HG03025 (cell line): ENCODE measurements at regions not wholly inside any gene's neighbourhood (a gene's known extent, or its start where the extent isn't known, plus 50 kb on each side); places are given as distances from the start of the nearest gene placed in this dataset.

Experiments used
- ATAC-seq: cut with Tn5 transposase; IDR thresholded peaks from one replicate; pipeline ENCODE4 v1.9.1; 2021; ENCODE audit warnings: mild to moderate bottlenecking, moderate library complexity; ENCODE audit not compliant: unreplicated experiment, low FRiP score

DNA sequence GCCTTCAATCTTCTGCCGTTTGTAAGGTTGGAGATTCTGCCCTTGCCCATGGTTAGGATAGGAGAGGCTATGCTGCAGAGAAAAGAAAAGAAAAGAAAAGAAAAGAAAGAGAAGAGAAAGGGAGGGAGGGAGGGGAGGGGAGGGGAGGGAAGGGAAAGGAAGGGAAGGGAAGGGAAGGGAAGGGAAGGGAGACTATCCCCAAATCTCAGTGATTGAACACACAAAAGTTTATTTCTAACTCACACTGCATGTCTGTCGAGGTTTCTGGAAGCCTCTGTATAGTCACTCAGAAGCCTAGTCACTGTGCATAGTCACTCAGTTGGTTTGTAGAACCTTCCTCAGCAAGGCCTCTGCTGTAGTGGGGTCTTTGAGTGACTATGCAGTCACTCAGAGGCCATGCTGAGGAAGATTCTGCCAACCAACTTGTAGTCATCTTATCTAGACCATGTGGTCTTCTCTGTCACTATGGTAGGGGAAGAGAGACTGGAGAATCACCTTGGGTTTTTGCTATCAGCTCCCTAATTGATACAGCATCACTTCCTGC lies 52.3 kb upstream of the ABCC9 start:
- ATAC-seq, result no peak

- ATAC-seq, result peak; percentile 89
These were observed 51.6 kb upstream of the ABCC9 start for GRCh38 chr12:21992823-21993222.

- ATAC-seq, result no peak
These were observed 50.3 kb upstream of the ABCC9 start for GRCh38 chr12:21991526-21991925.
